ENCODE measurements at regions not wholly inside any gene's neighbourhood (a gene's known extent, or its start where the extent isn't known, plus 50 kb on each side); places are given as distances from the start of the nearest gene placed in this dataset.
"Not testable (repeated sequence)": the region's sequence is repeated elsewhere in the genome, so short reads cannot be mapped to it uniquely, and the experiment has no call there.

DNA sequence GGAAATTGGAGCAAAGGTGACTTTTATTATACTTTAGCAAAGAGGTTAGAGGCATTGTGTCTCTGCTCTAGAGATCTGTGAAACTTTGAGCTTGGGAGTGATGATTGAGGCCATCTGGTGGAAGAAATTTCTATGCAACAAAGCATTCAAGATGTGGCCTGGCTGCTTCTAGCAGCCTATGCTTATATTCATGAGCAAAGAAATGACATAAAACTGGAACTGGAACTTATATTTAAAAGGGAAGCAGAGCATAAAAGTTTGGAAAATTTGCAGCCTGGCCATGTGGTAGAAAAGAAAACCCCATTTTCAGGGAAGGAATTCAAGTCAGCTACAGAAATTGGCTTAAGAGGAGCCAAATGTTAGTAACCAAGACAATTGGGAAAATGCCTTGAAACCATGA lies 70.4 kb downstream of the SDR9C7 start:
- no peaks in the 10 kb centered on the region for H3K4me1 ChIP-seq (ENCODE audit: control insufficient read depth in 2 of 3, insufficient read depth in 2 of 3, low read depth in 1 of 3, low read length in 3 of 3)
- no peak overlapping the region for H3K27ac ChIP-seq (ENCODE audit: low read depth in 2 of 2, low read length in 2 of 2)
- no peak overlapping the region for H3K4me3 ChIP-seq (ENCODE audit: low read length in 3 of 3)
- no peak overlapping the region for H3K9ac ChIP-seq (ENCODE audit: low read length in 3 of 3)
- no peak for DNase-seq
- no peaks in the 10 kb centered on the region for H3K27me3 ChIP-seq (ENCODE audit: control insufficient read depth, insufficient read depth, low read length)
- no peaks in the 10 kb centered on the region for H3K36me3 ChIP-seq (ENCODE audit: control insufficient read depth in 2 of 3, insufficient read depth in 3 of 3, low read length in 3 of 3)
- FAIRE-seq: no peak
- TF ChIP-seq, protein P1, sequence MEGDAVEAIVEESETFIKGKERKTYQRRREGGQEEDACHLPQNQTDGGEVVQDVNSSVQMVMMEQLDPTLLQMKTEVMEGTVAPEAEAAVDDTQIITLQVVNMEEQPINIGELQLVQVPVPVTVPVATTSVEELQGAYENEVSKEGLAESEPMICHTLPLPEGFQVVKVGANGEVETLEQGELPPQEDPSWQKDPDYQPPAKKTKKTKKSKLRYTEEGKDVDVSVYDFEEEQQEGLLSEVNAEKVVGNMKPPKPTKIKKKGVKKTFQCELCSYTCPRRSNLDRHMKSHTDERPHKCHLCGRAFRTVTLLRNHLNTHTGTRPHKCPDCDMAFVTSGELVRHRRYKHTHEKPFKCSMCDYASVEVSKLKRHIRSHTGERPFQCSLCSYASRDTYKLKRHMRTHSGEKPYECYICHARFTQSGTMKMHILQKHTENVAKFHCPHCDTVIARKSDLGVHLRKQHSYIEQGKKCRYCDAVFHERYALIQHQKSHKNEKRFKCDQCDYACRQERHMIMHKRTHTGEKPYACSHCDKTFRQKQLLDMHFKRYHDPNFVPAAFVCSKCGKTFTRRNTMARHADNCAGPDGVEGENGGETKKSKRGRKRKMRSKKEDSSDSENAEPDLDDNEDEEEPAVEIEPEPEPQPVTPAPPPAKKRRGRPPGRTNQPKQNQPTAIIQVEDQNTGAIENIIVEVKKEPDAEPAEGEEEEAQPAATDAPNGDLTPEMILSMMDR (IDR thresholded peaks at IDR 0.05; ENCODE audit: borderline replicate concordance, extremely low read depth, insufficient read depth): no peak
- intact Hi-C loops (cut with DNase I): no loop called here
- H3K9me3 ChIP-seq (ENCODE audit: control insufficient read depth in 2 of 3, insufficient read depth in 1 of 3, low read length in 3 of 3): peaks cover 0 to 28% (median 3%) of the 10 kb centered on the region in 3 donors

DNA sequence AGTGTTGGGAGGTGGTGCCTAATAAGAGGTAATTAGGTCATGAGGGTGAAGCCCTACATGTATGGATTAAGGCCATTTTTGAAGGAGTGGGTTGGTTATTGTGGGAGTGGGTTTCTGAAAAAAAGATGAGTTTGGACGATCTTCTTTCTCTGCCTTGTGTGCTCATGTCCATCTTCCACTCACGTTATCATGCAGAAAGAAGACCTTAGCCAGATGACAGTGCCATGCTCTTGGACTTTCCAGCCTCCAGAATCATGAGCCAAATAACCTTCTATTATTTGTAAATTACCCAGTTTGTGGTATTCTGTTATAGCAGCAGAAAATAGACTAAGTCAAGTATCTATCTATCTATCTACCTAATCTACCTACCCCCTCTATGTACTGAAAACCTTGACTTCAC lies 71.9 kb downstream of the SDR9C7 start:
- intact Hi-C loops (cut with DNase I): no loop called here

DNA sequence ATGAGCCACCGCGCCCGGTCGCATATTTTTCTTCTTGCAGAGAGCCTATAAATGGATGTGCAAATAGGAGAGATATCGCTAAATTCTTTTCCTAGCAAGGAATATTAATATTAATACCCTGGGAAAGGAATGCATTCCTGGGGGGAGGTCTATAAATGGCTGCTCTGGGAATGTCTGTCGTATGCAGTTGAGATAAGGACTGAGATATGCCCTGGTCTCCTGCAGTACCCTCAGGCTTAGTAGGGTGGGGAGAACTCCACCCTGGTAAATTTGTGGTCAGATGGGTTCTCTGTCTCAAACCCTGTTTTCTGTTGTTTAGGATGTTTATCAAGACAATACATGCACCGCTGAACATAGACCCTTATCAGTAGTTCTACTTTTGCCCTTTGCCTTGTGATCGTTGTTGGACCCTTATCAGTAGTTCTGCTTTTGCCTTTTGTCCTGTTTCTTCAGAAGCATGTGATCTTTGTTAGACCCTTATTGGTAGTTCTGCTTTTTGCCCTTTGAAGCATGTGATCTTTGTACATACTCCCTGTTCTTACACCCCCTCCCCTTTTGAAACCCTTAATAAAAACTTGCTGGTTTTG lies 80.7 kb downstream of the SDR9C7 start:
- FAIRE-seq; H3K4me3 ChIP-seq (ENCODE audit: low read length in 3 of 3); H3K36me3 ChIP-seq (ENCODE audit: control insufficient read depth in 2 of 3, insufficient read depth in 3 of 3, low read length in 3 of 3); H3K9me3 ChIP-seq (ENCODE audit: control insufficient read depth in 2 of 3, insufficient read depth in 1 of 3, low read length in 3 of 3); H3K9ac ChIP-seq (ENCODE audit: low read length in 3 of 3); DNase-seq; H3K27me3 ChIP-seq (ENCODE audit: control insufficient read depth, insufficient read depth, low read length); H3K4me1 ChIP-seq (ENCODE audit: control insufficient read depth in 2 of 3, insufficient read depth in 2 of 3, low read depth in 1 of 3, low read length in 3 of 3); H3K27ac ChIP-seq (ENCODE audit: low read depth in 2 of 2, low read length in 2 of 2); intact Hi-C loops (cut with DNase I): not testable (repeated sequence)

More for the DNA sequence above, 71.9 kb downstream of the SDR9C7 start:
- H3K9ac ChIP-seq (ENCODE audit: low read length in 3 of 3): no peak overlapping the region
- peaks cover 0 to 28% (median 3%) of the 10 kb centered on the region in 3 donors for H3K9me3 ChIP-seq (ENCODE audit: control insufficient read depth in 2 of 3, insufficient read depth in 1 of 3, low read length in 3 of 3)
- no peak for FAIRE-seq
- TF ChIP-seq, protein P1 (IDR thresholded peaks at IDR 0.05; ENCODE audit: borderline replicate concordance, extremely low read depth, insufficient read depth): no peak
- H3K27ac ChIP-seq (ENCODE audit: low read depth in 2 of 2, low read length in 2 of 2): no peak overlapping the region
- H3K4me3 ChIP-seq (ENCODE audit: low read length in 3 of 3): no peak overlapping the region
- no peaks in the 10 kb centered on the region for H3K4me1 ChIP-seq (ENCODE audit: control insufficient read depth in 2 of 3, insufficient read depth in 2 of 3, low read depth in 1 of 3, low read length in 3 of 3)
- no peaks in the 10 kb centered on the region for H3K36me3 ChIP-seq (ENCODE audit: control insufficient read depth in 2 of 3, insufficient read depth in 3 of 3, low read length in 3 of 3)
- DNase-seq: no peak
- no peaks in the 10 kb centered on the region for H3K27me3 ChIP-seq (ENCODE audit: control insufficient read depth, insufficient read depth, low read length)

DNA sequence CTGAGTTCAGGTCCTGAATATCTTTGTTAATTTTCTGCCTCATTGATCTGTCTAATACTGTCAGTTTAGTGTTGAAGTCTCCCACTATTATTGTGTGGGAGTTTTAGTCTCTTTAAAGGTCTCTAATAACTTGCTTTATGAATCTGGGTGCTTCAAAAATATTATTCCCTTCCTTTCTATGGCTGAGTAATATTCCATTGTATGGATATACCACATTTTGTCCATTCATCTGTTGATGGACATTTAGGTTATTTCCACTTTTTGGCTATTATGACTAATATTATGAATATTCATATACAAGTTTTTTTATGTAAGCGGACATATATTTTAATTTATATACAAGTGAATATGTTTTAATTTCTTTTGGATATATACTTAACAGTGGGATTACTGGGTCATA lies 82.7 kb downstream of the SDR9C7 start:
- intact Hi-C loops (cut with DNase I): no loop called here
- H3K4me1 ChIP-seq (ENCODE audit: control insufficient read depth in 2 of 3, insufficient read depth in 2 of 3, low read depth in 1 of 3, low read length in 3 of 3): no peaks in the 10 kb centered on the region
- no peaks in the 10 kb centered on the region for H3K27me3 ChIP-seq (ENCODE audit: control insufficient read depth, insufficient read depth, low read length)
- no peaks in the 10 kb centered on the region for H3K36me3 ChIP-seq (ENCODE audit: control insufficient read depth in 2 of 3, insufficient read depth in 3 of 3, low read length in 3 of 3)
- H3K27ac ChIP-seq (ENCODE audit: low read depth in 2 of 2, low read length in 2 of 2): no peak overlapping the region
- DNase-seq (no peak), FAIRE-seq (no peak)
- no peak overlapping the region for H3K4me3 ChIP-seq (ENCODE audit: low read length in 3 of 3)
- no peak overlapping the region for H3K9ac ChIP-seq (ENCODE audit: low read length in 3 of 3)
- H3K9me3 ChIP-seq (ENCODE audit: control insufficient read depth in 2 of 3, insufficient read depth in 1 of 3, low read length in 3 of 3): peaks cover 0 to 2% (median 0%) of the 10 kb centered on the region in 3 donors
- TF ChIP-seq, protein P1 (IDR thresholded peaks at IDR 0.05; ENCODE audit: borderline replicate concordance, extremely low read depth, insufficient read depth): no peak

Measured in kidney (tissue), 13 donors.